Left ventricle myocardium inferior (tissue), 1 donor: ENCODE measurements at regions not wholly inside any gene's neighbourhood (a gene's known extent, or its start where the extent isn't known, plus 50 kb on each side); places are given as distances from the start of the nearest gene placed in this dataset.

ENCODE experiments used
- DNase-seq: peaks from one replicate; pipeline ENCODE4 v3.0.0-alpha.2; 2020
- H3K27ac ChIP-seq: fragments of 200-600 bp; replicated peaks from 2 replicates; pipeline ENCODE4 v1.8.0; 2021
- H3K27me3 ChIP-seq: fragments of 200-600 bp; 2 replicates; pipeline ENCODE4 v1.8.0; 2021; ENCODE audit warnings: low read depth
- H3K36me3 ChIP-seq: fragments of 200-600 bp; 2 replicates; pipeline ENCODE4 v1.8.0; 2021
- H3K4me1 ChIP-seq: fragments of 200-600 bp; 2 replicates; pipeline ENCODE4 v1.8.0; 2021
- H3K4me3 ChIP-seq: fragments of 200-600 bp; 2 replicates; pipeline ENCODE4 v1.8.0; 2021; ENCODE audit warnings: mild to moderate bottlenecking, moderate library complexity
- H3K9me3 ChIP-seq: fragments of 200-600 bp; replicated peaks from 2 replicates; pipeline ENCODE4 v1.8.0; 2021
- intact Hi-C: fragments of 100-400 bp; cut with micrococcal nuclease; formaldehyde crosslinking; loops from one replicate; pipeline ENCODE4 v1.11.0; 2022
- TF ChIP-seq, protein P1 (sequence below): fragments of 200-600 bp; IDR thresholded peaks from 2 replicates; pipeline ENCODE4 v1.8.0; 2021; ENCODE audit warnings: antibody characterized with exemption, mild to moderate bottlenecking, borderline replicate concordance
- donor health status: DM: no; HTN: yes; CAD: no; lungs with severe emphysema.

DNA sequence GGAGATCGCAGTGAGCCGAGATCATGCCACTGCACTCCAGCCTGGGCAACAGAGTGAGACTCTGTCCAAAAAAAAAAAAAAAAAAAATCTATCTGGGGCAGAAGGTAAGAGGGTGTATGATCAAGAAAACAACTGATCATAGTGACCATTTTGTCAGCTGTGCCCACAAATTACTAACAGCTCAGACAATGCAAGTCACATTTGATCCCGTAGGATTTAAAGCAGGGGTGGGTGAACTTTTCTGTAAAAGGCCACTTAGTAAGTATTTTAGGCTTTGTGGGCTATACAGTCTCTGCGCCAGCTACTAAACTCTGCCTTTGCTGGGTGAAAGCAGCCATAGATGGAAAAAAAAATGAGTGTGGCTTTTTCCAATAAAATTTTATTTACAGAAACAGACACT, 57.6 kb upstream of the ABI3BP start:
- H3K4me3 ChIP-seq, result no peak overlapping the region
- TF ChIP-seq, protein P1, sequence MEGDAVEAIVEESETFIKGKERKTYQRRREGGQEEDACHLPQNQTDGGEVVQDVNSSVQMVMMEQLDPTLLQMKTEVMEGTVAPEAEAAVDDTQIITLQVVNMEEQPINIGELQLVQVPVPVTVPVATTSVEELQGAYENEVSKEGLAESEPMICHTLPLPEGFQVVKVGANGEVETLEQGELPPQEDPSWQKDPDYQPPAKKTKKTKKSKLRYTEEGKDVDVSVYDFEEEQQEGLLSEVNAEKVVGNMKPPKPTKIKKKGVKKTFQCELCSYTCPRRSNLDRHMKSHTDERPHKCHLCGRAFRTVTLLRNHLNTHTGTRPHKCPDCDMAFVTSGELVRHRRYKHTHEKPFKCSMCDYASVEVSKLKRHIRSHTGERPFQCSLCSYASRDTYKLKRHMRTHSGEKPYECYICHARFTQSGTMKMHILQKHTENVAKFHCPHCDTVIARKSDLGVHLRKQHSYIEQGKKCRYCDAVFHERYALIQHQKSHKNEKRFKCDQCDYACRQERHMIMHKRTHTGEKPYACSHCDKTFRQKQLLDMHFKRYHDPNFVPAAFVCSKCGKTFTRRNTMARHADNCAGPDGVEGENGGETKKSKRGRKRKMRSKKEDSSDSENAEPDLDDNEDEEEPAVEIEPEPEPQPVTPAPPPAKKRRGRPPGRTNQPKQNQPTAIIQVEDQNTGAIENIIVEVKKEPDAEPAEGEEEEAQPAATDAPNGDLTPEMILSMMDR, result no peak
- peaks cover 6% of the 10 kb centered on the region for H3K9me3 ChIP-seq
- H3K27me3 ChIP-seq, result no peaks in the 10 kb centered on the region
- intact Hi-C loops, result no loop called here
- H3K4me1 ChIP-seq, result peaks cover 14% of the 10 kb centered on the region
- H3K27ac ChIP-seq, result no peak overlapping the region
- no peaks in the 10 kb centered on the region for H3K36me3 ChIP-seq
- no peak for DNase-seq

DNA sequence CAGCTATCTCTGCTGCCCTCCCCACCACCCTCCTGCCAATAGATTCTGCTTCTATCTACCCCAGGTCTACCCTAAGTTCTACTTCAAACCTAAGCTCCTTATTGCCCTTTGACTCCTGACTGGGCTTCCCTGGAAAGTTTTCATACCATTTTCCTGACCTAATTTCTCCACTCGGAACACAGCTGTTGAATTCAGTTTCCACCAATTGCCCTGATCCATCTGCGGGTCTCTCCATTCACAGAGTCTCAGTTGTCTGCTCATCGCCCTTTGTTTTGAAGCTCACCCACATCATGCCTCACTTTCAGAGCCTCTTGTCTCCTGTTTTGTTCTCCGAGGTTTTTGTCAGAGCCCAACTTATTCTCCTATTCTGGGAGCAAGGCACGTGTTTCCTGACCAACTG, 56.8 kb upstream of the ABI3BP start:
- Histone ChIP-seq H3K27me3 (no peaks in the 10 kb centered on the region), H3K27ac (no peak overlapping the region), H3K4me3 (no peak overlapping the region), H3K36me3 (no peaks in the 10 kb centered on the region), H3K9me3 (no peaks in the 10 kb centered on the region), H3K4me1 (peaks cover 14% of the 10 kb centered on the region)
- intact Hi-C loops, result no loop called here
- TF ChIP-seq, protein P1, result no peak
- no peak for DNase-seq

DNA sequence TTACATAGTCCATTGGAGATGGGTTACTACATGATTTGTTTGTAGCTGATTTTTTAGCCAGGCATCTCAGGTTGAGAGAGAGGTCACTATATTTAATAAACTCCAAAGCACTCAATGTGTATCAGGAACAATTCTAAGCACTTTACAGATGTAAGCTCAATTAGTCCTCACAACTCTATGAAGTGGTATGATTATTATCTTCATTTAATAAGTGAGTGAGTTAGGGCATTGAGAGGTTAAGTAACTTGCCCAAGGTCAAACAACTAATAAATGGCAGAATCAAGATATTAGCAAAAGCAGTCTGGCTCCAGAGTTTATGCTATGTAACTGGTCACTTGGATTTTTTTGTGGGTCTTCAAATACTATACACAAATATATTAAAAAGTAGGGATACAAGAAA, 56.3 kb upstream of the ABI3BP start:
- no peaks in the 10 kb centered on the region for H3K27me3 ChIP-seq
- peaks cover 14% of the 10 kb centered on the region for H3K4me1 ChIP-seq
- TF ChIP-seq, protein P1, result no peak
- no peak overlapping the region for H3K4me3 ChIP-seq
- no peak for DNase-seq
- H3K36me3 ChIP-seq, result no peaks in the 10 kb centered on the region
- no peaks in the 10 kb centered on the region for H3K9me3 ChIP-seq
- intact Hi-C loops, result no loop called here
- H3K27ac ChIP-seq, result no peak overlapping the region

DNA sequence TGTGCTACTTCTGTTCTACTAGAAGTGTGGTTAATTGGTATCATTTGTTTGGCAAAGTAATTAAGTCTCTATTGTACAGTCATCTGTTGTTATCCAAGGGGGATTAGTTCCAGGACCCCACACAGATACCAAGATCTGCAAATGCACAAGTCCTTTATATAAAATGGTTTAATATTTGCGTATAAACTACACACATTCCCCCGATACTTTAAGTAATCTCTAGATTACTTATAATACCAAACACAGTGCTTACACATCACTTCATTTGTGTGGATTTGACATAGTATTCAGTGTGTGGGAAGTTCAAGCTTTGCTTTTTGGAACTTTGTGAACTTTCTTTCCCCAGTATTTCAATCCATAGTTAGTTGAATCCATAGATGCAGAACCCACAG, 50.5 kb upstream of the ABI3BP start:
- H3K36me3 ChIP-seq, result no peaks in the 10 kb centered on the region
- no peak overlapping the region for H3K4me3 ChIP-seq
- TF ChIP-seq, protein P1, result no peak
- H3K27ac ChIP-seq, result no peak overlapping the region
- no peaks in the 10 kb centered on the region for H3K27me3 ChIP-seq
- peaks cover 17% of the 10 kb centered on the region for H3K4me1 ChIP-seq
- intact Hi-C loops, result no loop called here
- H3K9me3 ChIP-seq, result no peaks in the 10 kb centered on the region
- no peak for DNase-seq

DNA sequence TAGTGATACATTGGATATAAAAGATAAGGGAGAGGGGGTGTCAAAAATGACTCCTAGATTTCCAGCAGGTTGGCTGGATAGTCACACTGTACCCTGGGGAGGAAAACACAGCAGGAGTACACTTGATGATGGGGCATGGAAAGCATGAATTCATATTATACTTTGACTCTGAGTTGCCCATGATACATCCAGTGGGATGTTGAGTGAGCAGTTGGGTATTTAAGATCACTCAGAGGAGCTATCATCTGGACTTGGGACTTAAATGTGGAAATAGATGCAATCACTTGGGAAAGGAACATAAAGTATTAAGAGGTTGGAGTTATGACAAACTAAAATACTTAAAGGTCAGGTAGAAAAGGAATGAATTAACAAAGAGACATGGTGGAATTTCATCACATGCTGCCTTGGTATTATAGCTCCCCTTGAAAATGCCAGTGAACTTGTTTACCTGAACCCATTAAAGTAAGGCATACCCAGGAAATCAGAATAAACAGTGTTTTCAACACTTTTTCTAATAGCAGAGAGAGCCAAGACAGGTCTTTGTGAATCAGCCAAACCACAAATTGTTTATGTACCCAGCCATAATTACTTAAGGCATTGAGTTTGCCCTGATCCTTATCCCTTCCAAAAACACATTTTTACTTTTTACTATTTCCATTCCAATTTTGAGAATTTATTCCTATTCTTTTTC, 49.9 kb upstream of the ABI3BP start:
- TF ChIP-seq, protein P1, result no peak
- H3K36me3 ChIP-seq, result no peaks in the 10 kb centered on the region
- H3K27ac ChIP-seq, result no peak overlapping the region
- intact Hi-C loops, result no loop called here
- no peak for DNase-seq
- H3K4me1 ChIP-seq, result peaks cover 17% of the 10 kb centered on the region
- H3K9me3 ChIP-seq, result no peaks in the 10 kb centered on the region
- H3K4me3 ChIP-seq, result no peak overlapping the region
- no peaks in the 10 kb centered on the region for H3K27me3 ChIP-seq
